ENCODE measurements at regions not wholly inside any gene's neighbourhood (a gene's known extent, or its start where the extent isn't known, plus 50 kb on each side); places are given as distances from the start of the nearest gene placed in this dataset.
"Not testable (repeated sequence)": the region's sequence is repeated elsewhere in the genome, so short reads cannot be mapped to it uniquely, and the experiment has no call there.

DNA sequence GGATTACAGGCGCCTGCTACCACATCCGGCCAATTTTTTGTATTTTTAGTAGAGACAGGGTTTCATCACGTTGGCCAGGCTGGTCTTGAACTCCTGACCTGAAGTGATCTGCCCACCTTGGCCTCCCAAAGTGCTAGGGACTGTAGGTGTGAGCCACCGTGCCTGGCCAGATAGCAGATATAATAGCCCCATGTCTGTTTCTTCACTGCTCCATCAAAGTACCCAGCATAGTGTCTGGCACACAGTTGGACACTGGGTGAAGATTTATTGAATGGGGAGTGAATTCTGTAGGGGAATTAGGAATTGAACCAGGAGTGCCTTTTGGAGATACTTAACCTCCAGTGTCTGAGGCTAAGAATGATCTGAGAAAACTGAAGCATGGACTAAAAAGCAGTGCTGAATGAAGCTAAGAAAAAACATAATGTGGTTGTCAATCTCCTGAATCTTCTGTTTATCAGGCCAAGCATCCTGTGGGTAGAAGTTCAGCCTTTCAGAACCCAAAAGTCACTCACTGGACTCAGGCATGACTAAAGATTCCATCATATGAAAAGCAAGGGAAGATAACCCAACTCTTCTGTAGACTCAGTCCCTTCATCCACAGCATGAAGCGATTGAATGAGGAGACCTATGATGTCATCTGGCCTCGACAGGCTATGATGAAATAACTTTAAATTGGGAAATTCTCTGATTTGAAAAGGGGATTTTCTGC, 273.7 kb downstream of the CNTNAP3 start:
- TF ChIP-seq EP300 (IDR thresholded peaks at IDR 0.05); CTCF (IDR thresholded peaks at IDR 0.05); POLR2AphosphoS5 (IDR thresholded peaks at IDR 0.05); POLR2A (IDR thresholded peaks at IDR 0.05; ENCODE audit: low read depth): not testable (repeated sequence)
